ENCODE measurements at regions not wholly inside any gene's neighbourhood (a gene's known extent, or its start where the extent isn't known, plus 50 kb on each side); places are given as distances from the start of the nearest gene placed in this dataset.
"Not testable (repeated sequence)": the region's sequence is repeated elsewhere in the genome, so short reads cannot be mapped to it uniquely, and the experiment has no call there.

DNA sequence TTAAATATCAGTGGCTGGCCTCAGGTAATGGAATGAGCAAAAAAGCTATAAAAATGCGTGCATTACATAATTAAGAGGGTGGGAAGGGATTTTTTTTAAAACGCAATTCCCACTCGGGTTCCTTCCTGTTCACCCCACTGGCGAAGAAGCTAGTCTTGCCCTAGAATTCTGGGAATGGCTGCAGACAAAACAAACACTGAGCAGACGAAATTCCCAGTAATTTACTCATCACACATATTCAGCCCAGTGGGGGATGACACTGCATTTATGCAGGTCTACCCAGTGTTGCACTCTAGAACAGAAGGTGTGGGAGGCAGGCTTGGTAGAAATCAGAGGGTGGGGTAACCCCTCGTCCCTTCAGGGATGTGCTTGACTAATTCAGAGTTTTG lies 2695.0 kb upstream of the DEFB115 start:
- no peak overlapping the region for H3K4me3 ChIP-seq
- no peaks in the 10 kb centered on the region for H3K9me3 ChIP-seq
- no peak for ATAC-seq
- H3K36me3 ChIP-seq = no peaks in the 10 kb centered on the region
- DNase-seq = no peak
- no peak for FAIRE-seq
- H3K4me1 ChIP-seq = peaks cover 0 to 3% (median 0%) of the 10 kb centered on the region in 3 donors
- H3K27ac ChIP-seq = no peak overlapping the region
- WGBS, 2 donors = 46 to 53% methylated on average over 6 of the region's 6 CpGs
- intact Hi-C loops (cut with DNase I) = no loop called here
- TF ChIP-seq CTCF (IDR thresholded peaks at IDR 0.05) = no peak
- H3K27me3 ChIP-seq = no peaks in the 10 kb centered on the region

DNA sequence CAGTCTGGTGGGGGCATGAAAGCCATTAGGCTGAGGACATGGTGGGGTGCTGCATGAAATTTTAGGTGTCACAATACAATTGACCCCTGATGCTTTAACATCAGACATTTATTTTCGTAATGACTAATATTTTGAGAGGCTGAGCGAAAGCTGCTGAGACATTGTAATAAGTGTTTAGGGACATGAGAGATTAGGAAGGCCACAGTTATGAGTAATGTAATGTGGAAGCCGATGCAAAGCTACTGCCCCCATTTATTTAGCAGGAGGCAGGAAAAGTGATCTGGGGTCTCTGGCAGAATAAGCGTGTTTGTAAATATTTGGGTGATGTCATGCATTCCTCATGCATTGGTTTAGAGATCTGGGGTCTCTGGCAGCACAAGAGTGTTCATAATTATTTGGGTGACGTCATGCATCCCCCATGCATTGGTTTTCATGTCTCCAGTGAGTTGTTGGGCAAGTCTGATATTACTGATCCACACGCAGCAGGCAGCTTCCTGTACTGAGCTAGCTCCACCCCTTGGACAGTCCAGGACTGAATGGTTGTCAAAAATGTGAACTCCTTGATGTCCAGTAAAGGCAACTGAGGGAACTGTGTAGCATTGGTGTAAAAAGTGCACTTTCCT lies 2694.5 kb upstream of the DEFB115 start:
- DNase-seq; H3K4me1 ChIP-seq; H3K27ac ChIP-seq; H3K27me3 ChIP-seq; ATAC-seq; intact Hi-C loops (cut with DNase I); FAIRE-seq; H3K9me3 ChIP-seq; H3K4me3 ChIP-seq; H3K36me3 ChIP-seq: not testable (repeated sequence)
- 48 to 53% methylated on average over 6 of the region's 6 CpGs for WGBS, 2 donors

DNA sequence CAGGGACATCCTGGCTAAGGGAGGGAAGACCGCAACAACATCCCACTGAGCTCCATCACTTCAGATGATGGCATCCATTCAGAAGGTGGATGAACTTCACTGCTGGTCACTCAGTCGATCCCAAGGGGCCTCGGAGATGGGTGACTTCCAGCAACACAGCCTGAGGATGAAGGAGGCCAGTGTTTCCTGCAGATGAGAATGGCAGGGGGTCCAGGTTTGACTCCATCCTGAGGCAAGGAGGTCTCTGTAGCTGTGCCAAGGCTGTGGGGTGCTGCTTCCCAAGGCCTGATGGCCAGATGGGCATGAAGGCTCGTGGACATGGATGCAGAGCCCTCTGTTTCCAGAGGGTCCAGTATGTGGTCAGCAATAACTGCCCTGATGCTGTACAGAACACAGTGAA lies 2693.4 kb upstream of the DEFB115 start:
- H3K9me3 ChIP-seq; H3K4me1 ChIP-seq; H3K27me3 ChIP-seq; intact Hi-C loops (cut with DNase I); H3K27ac ChIP-seq; H3K4me3 ChIP-seq; ATAC-seq; H3K36me3 ChIP-seq; FAIRE-seq: not testable (repeated sequence)
- 46 to 50% methylated on average over 4 of the region's 4 CpGs for WGBS, 2 donors
- peak in 4 of 6 donors; percentile 9 to 54 (median 34) for DNase-seq

- intact Hi-C loops (cut with DNase I); H3K27ac ChIP-seq; H3K9me3 ChIP-seq; H3K4me1 ChIP-seq; FAIRE-seq; H3K27me3 ChIP-seq; ATAC-seq; H3K36me3 ChIP-seq; H3K4me3 ChIP-seq: not testable (repeated sequence)
- 49 to 55% methylated on average over 12 of the region's 12 CpGs for WGBS, 2 donors
- peak in 1 of 6 donors; percentile 40 for DNase-seq
Observed at GRCh38 chr20:28564688-28565463, 2692.6 kb upstream of the DEFB115 start.

- ATAC-seq; H3K27me3 ChIP-seq; DNase-seq; H3K4me3 ChIP-seq; FAIRE-seq; H3K36me3 ChIP-seq; intact Hi-C loops (cut with DNase I); H3K27ac ChIP-seq; H3K4me1 ChIP-seq; H3K9me3 ChIP-seq: not testable (repeated sequence)
- 46 to 63% methylated on average over 2 to 3 of the region's 3 CpGs for WGBS, 2 donors
Observed at GRCh38 chr20:28575991-28576390, 2681.5 kb upstream of the DEFB115 start.

- H3K27ac ChIP-seq; H3K27me3 ChIP-seq; H3K36me3 ChIP-seq; H3K4me1 ChIP-seq; FAIRE-seq; ATAC-seq; DNase-seq; intact Hi-C loops (cut with DNase I); H3K9me3 ChIP-seq; H3K4me3 ChIP-seq: not testable (repeated sequence)
- WGBS, 2 donors = 68 to 78% methylated on average over 3 of the region's 3 CpGs
Observed at GRCh38 chr20:28591680-28592079, 2665.8 kb upstream of the DEFB115 start.

DNA sequence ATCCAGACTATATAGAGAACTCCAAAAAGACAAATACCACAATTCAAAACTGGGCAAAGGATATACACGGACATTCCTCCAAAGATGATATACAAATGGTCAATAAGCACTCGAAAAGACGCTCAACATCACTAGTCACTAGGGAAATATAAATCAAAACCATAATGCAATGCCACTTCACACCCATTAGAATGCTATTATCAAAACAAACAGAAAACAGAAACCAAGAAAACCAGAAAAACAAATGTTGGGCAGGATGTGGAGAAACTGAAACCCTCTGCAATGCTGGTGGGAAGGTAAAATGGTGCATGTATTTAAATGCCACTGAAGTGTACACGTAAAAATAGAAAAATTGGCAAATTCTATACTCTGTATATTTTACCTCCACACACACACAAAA lies 2664.1 kb upstream of the DEFB115 start:
- ATAC-seq; H3K4me3 ChIP-seq; H3K27ac ChIP-seq; FAIRE-seq; H3K4me1 ChIP-seq; H3K27me3 ChIP-seq; DNase-seq; H3K36me3 ChIP-seq; H3K9me3 ChIP-seq; intact Hi-C loops (cut with DNase I): not testable (repeated sequence)
- WGBS, 2 donors = 87 to 88% methylated on average over 4 of the region's 4 CpGs

- intact Hi-C loops (cut with DNase I); H3K9me3 ChIP-seq; H3K4me1 ChIP-seq; H3K4me3 ChIP-seq; DNase-seq; FAIRE-seq; H3K36me3 ChIP-seq; H3K27ac ChIP-seq; ATAC-seq; H3K27me3 ChIP-seq: not testable (repeated sequence)
- 75 to 84% methylated on average over 4 to 6 of the region's 7 CpGs for WGBS, 2 donors
Observed at GRCh38 chr20:28594476-28594875, 2663.0 kb upstream of the DEFB115 start.

DNA sequence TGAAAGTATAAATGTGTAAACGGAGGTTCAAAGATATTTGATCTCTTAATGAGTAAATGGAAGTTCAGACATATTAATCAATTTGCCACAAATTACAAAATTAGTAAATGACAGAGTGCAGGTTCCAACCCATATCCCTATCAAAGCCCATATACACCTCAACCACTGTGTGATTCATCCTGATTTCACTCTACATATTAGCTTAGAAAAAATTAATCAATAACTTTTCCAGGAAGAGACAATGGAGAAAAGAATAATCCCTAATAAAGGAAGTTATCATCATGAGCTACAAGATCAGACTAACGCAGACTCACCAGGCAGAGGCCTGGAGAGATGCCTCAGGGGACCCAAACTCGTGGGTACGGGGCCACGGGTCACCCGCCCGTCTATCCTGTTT lies 2655.5 kb upstream of the DEFB115 start:
- 6 to 19% methylated on average over 3 to 7 of the region's 7 CpGs for WGBS, 2 donors
- H3K9me3 ChIP-seq; intact Hi-C loops (cut with DNase I); DNase-seq; H3K4me1 ChIP-seq; ATAC-seq; H3K36me3 ChIP-seq; FAIRE-seq; H3K27me3 ChIP-seq: not testable (repeated sequence)
- Histone ChIP-seq H3K27ac (peak overlapping the region in 2 of 4 donors; percentile 37 to 47), H3K4me3 (peak overlapping the region; percentile 34 to 51 (median 44))
